ENCODE measurements at regions not wholly inside any gene's neighbourhood (a gene's known extent, or its start where the extent isn't known, plus 50 kb on each side); places are given as distances from the start of the nearest gene placed in this dataset.

- no peaks in the 10 kb centered on the region for H3K9me3 ChIP-seq (ENCODE audit: low read length)
- no peaks in the 10 kb centered on the region for H3K36me3 ChIP-seq (ENCODE audit: insufficient read depth, low read length)
- H3K4me1 ChIP-seq (ENCODE audit: insufficient read depth, low read length, severe bottlenecking) = no peaks in the 10 kb centered on the region
- H3K4me2 ChIP-seq (ENCODE audit: low read length) = no peak overlapping the region
- H3K79me2 ChIP-seq (ENCODE audit: insufficient read depth, low read length) = no peaks in the 10 kb centered on the region
- no peaks in the 10 kb centered on the region for H3K9me2 ChIP-seq (ENCODE audit: low read depth, low read length)
- no peak overlapping the region for H2AFZ ChIP-seq (ENCODE audit: low read length)
- H3K27me3 ChIP-seq (ENCODE audit: insufficient read depth, low read length) = no peaks in the 10 kb centered on the region
- H4K20me1 ChIP-seq (ENCODE audit: insufficient read depth, low read length) = no peaks in the 10 kb centered on the region
- H3K4me3 ChIP-seq (ENCODE audit: low read depth, low read length, poor library complexity, severe bottlenecking) = no peak overlapping the region
- no peak overlapping the region for H3K9ac ChIP-seq (ENCODE audit: low read length)
- no peak for TF ChIP-seq CTCF (IDR thresholded peaks at IDR 0.05; ENCODE audit: low read length)
- no peak for TF ChIP-seq EZH2 (IDR thresholded peaks at IDR 0.05; ENCODE audit: borderline replicate concordance, low read length)
- no peaks in the 10 kb centered on the region for H3F3A ChIP-seq (ENCODE audit: insufficient read depth, low read length)
- H3K27ac ChIP-seq (ENCODE audit: low read depth, low read length, poor library complexity, severe bottlenecking) = no peak overlapping the region
These were observed 135.9 kb upstream of the MDM1 start for GRCh38 chr12:68468036-68468435.

- Histone ChIP-seq H3K4me3 (ENCODE audit: low read depth, low read length, poor library complexity, severe bottlenecking) (no peak overlapping the region), H4K20me1 (ENCODE audit: insufficient read depth, low read length) (no peaks in the 10 kb centered on the region), H3K36me3 (ENCODE audit: insufficient read depth, low read length) (no peaks in the 10 kb centered on the region), H3K9ac (ENCODE audit: low read length) (no peak overlapping the region), H3K79me2 (ENCODE audit: insufficient read depth, low read length) (no peaks in the 10 kb centered on the region), H3K27ac (ENCODE audit: low read depth, low read length, poor library complexity, severe bottlenecking) (no peak overlapping the region), H3K27me3 (ENCODE audit: insufficient read depth, low read length) (no peaks in the 10 kb centered on the region), H3F3A (ENCODE audit: insufficient read depth, low read length) (no peaks in the 10 kb centered on the region), H3K9me2 (ENCODE audit: low read depth, low read length) (no peaks in the 10 kb centered on the region), H3K9me3 (ENCODE audit: low read length) (no peaks in the 10 kb centered on the region), H2AFZ (ENCODE audit: low read length) (no peak overlapping the region), H3K4me2 (ENCODE audit: low read length) (no peak overlapping the region), H3K4me1 (ENCODE audit: insufficient read depth, low read length, severe bottlenecking) (no peaks in the 10 kb centered on the region)
- TF ChIP-seq CTCF (IDR thresholded peaks at IDR 0.05; ENCODE audit: low read length) (no peak), EZH2 (IDR thresholded peaks at IDR 0.05; ENCODE audit: borderline replicate concordance, low read length) (no peak)
These were observed 137.0 kb upstream of the MDM1 start for GRCh38 chr12:68469113-68469512.

GRCh38 chr12:68470664-68471328 lies 138.6 kb upstream of the MDM1 start:
- no peak overlapping the region for H3K4me2 ChIP-seq (ENCODE audit: low read length)
- H3K4me1 ChIP-seq (ENCODE audit: insufficient read depth, low read length, severe bottlenecking) = no peaks in the 10 kb centered on the region
- no peaks in the 10 kb centered on the region for H4K20me1 ChIP-seq (ENCODE audit: insufficient read depth, low read length)
- TF ChIP-seq CTCF (IDR thresholded peaks at IDR 0.05; ENCODE audit: low read length) (no peak), EZH2 (IDR thresholded peaks at IDR 0.05; ENCODE audit: borderline replicate concordance, low read length) (no peak)
- H3K9me3 ChIP-seq (ENCODE audit: low read length) = no peaks in the 10 kb centered on the region
- H2AFZ ChIP-seq (ENCODE audit: low read length) = no peak overlapping the region
- H3F3A ChIP-seq (ENCODE audit: insufficient read depth, low read length) = no peaks in the 10 kb centered on the region
- H3K27me3 ChIP-seq (ENCODE audit: insufficient read depth, low read length) = no peaks in the 10 kb centered on the region
- H3K4me3 ChIP-seq (ENCODE audit: low read depth, low read length, poor library complexity, severe bottlenecking) = no peak overlapping the region
- no peaks in the 10 kb centered on the region for H3K36me3 ChIP-seq (ENCODE audit: insufficient read depth, low read length)
- H3K9ac ChIP-seq (ENCODE audit: low read length) = no peak overlapping the region
- H3K9me2 ChIP-seq (ENCODE audit: low read depth, low read length) = no peaks in the 10 kb centered on the region
- no peak overlapping the region for H3K27ac ChIP-seq (ENCODE audit: low read depth, low read length, poor library complexity, severe bottlenecking)
- no peaks in the 10 kb centered on the region for H3K79me2 ChIP-seq (ENCODE audit: insufficient read depth, low read length)
